Body of pancreas (tissue), 4 donors: ENCODE measurements at regions not wholly inside any gene's neighbourhood (a gene's known extent, or its start where the extent isn't known, plus 50 kb on each side); places are given as distances from the start of the nearest gene placed in this dataset.

Experiments used
- POLR2A ChIP-seq, 3 donors: fragments of 450-650 bp; IDR thresholded peaks; one replicate each; pipeline ENCODE4 v1.6.1; 2016; ENCODE audit warnings: antibody characterized with exemption in 3 of 3, mild to moderate bottlenecking in 2 of 3
- TF ChIP-seq, protein P1 (sequence below), 7 experiments: fragments of 450-650 bp in 4 of 7; fragments of 200-600 bp in 3 of 7; sonication (generic) in 3 of 7; IDR thresholded peaks; one replicate each; pipeline ENCODE4 v1.5.1; 2016 to 2019; ENCODE audit warnings: antibody characterized with exemption in 7 of 7

DNA sequence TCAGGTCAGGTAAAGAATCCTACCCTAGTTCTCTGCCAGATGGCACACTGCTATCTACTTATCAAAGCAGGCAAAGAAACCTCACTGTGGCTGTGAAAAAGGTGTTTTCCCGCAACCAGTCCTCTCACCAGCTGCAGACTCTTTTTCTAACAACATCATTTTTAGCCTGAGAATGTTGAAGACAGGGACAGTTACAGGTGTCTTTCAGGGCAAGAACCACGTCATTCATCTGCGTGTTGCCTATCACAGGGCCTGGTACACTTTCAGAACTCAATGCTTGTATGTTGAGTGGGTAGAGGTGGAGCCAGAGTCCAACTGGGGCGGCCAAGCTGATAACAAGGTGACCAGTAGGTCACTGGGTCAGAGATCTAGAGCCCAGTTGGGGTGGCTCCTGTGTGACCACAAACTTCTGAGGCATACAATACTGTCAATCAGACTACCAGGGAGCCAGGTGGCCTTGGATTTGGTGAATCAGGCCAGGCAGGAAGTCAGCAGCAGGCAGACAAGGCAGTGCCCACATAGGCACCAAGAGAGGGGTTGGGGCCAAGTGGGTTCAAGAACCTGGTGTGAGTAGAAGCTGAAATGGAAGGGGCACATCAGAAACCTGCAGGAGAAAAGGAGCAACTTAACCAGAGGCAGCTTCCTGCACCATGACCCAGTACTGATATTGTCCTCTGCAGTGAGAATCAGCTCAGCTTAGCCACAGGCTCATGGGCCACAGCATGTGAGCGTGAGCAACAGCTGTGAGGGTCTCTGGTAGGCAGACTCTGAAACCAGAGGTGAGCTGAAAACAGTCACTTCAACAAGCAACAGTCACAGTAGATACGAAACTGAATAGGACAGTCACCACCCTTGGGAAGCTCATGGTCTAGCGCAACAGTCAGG lies 123.6 kb downstream of the DTL start:
- TF ChIP-seq, protein P1, sequence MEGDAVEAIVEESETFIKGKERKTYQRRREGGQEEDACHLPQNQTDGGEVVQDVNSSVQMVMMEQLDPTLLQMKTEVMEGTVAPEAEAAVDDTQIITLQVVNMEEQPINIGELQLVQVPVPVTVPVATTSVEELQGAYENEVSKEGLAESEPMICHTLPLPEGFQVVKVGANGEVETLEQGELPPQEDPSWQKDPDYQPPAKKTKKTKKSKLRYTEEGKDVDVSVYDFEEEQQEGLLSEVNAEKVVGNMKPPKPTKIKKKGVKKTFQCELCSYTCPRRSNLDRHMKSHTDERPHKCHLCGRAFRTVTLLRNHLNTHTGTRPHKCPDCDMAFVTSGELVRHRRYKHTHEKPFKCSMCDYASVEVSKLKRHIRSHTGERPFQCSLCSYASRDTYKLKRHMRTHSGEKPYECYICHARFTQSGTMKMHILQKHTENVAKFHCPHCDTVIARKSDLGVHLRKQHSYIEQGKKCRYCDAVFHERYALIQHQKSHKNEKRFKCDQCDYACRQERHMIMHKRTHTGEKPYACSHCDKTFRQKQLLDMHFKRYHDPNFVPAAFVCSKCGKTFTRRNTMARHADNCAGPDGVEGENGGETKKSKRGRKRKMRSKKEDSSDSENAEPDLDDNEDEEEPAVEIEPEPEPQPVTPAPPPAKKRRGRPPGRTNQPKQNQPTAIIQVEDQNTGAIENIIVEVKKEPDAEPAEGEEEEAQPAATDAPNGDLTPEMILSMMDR (IDR thresholded peaks at IDR 0.05): no peak
- no peak for TF ChIP-seq POLR2A (IDR thresholded peaks at IDR 0.05)
